ENCODE measurements at regions not wholly inside any gene's neighbourhood (a gene's known extent, or its start where the extent isn't known, plus 50 kb on each side); places are given as distances from the start of the nearest gene placed in this dataset.

DNA sequence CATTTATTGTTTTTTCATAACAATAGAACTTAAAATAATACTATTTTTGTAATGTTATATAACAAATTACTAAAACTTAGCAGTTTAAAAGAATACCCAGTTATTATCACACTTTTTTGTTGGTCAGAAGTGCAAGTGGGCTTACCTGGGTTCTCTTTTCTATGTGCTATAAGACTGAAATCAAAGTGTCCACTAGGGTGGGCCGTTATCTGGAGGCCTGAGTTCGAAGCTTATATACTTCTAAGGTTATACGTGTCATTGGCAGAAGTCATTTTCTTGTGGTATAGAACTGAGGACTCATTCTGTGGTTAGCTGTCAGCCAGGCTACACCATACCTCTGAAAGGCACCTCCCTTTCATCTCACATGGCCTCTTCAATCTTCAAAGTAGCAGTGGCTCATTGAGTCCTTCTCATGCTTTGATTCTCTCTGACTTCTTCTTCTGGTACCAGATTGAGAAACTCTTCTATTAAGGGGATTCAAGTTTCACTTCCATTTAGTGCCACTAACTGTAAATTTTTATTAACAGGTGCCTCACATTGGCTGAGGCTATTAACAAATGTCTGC, 414.3 kb downstream of the AMY1C start:
- WGBS: 76% methylated on average over 3 of the region's 3 CpGs
- no peaks in the 10 kb centered on the region for H3K9me3 ChIP-seq (ENCODE audit: control insufficient read depth in 4 of 4, low read length in 3 of 4)
- H3K4me1 ChIP-seq (ENCODE audit: control insufficient read depth in 4 of 4, insufficient read depth in 4 of 4, low read length in 3 of 4): no peaks in the 10 kb centered on the region
- DNase-seq (ENCODE audit: low spot score): no peak
- H3K9ac ChIP-seq (ENCODE audit: low read depth in 1 of 2, low read length in 2 of 2): no peak overlapping the region
- H3K4me3 ChIP-seq (ENCODE audit: low read depth in 1 of 3, low read length in 3 of 3): no peak overlapping the region
- no peak overlapping the region for H3K27ac ChIP-seq (ENCODE audit: low read depth in 1 of 2, low read length in 2 of 2)
- no peaks in the 10 kb centered on the region for H3K27me3 ChIP-seq (ENCODE audit: control insufficient read depth in 4 of 4, insufficient read depth in 4 of 4, low read length in 3 of 4)
- H3K36me3 ChIP-seq (ENCODE audit: control insufficient read depth in 4 of 4, insufficient read depth in 3 of 4, low read depth in 1 of 4, low read length in 3 of 4): no peaks in the 10 kb centered on the region
- TF ChIP-seq GABPA (IDR thresholded peaks at IDR 0.05 in 1 of 2, conservative IDR thresholded peaks at IDR 0.05 in 1 of 2) (no peak), JUND (IDR thresholded peaks at IDR 0.05) (no peak), FOXA1 (IDR thresholded peaks at IDR 0.05) (no peak), RAD21 (IDR thresholded peaks at IDR 0.05) (no peak), HNF4G (IDR thresholded peaks at IDR 0.05) (no peak)
- TF ChIP-seq, protein P1, sequence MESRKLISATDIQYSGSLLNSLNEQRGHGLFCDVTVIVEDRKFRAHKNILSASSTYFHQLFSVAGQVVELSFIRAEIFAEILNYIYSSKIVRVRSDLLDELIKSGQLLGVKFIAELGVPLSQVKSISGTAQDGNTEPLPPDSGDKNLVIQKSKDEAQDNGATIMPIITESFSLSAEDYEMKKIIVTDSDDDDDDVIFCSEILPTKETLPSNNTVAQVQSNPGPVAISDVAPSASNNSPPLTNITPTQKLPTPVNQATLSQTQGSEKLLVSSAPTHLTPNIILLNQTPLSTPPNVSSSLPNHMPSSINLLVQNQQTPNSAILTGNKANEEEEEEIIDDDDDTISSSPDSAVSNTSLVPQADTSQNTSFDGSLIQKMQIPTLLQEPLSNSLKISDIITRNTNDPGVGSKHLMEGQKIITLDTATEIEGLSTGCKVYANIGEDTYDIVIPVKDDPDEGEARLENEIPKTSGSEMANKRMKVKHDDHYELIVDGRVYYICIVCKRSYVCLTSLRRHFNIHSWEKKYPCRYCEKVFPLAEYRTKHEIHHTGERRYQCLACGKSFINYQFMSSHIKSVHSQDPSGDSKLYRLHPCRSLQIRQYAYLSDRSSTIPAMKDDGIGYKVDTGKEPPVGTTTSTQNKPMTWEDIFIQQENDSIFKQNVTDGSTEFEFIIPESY (IDR thresholded peaks at IDR 0.05): no peak

DNA sequence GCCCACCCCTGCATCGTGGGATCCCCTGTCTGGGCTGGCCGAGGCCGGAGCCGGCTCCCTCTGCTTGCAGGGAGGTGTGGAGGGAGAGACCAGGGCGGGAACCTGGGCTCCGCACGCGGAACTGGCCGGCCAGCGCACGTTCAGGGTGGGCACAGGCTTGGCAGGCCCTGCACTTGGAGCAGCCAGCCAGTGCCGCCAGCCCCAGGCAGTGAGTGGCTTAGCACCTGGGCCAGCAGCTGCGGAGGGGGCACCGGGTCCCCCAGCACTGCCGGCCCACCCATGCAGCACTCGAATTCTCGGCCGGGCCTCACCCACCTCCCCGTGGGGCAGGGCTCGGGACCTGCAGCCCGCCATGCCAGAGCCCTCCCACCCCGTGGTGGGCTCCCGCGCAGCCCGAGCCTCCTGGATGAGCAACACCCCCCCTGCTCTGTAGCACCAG, 422.6 kb downstream of the AMY1C start:
- Histone ChIP-seq H3K9ac (ENCODE audit: low read depth in 1 of 2, low read length in 2 of 2) (no peak overlapping the region), H3K4me3 (ENCODE audit: low read depth in 1 of 3, low read length in 3 of 3) (no peak overlapping the region), H3K36me3 (ENCODE audit: control insufficient read depth in 4 of 4, insufficient read depth in 3 of 4, low read depth in 1 of 4, low read length in 3 of 4) (no peaks in the 10 kb centered on the region), H3K27me3 (ENCODE audit: control insufficient read depth in 4 of 4, insufficient read depth in 4 of 4, low read length in 3 of 4) (no peaks in the 10 kb centered on the region), H3K4me1 (ENCODE audit: control insufficient read depth in 4 of 4, insufficient read depth in 4 of 4, low read length in 3 of 4) (no peaks in the 10 kb centered on the region), H3K27ac (ENCODE audit: low read depth in 1 of 2, low read length in 2 of 2) (no peak overlapping the region), H3K9me3 (ENCODE audit: control insufficient read depth in 4 of 4, low read length in 3 of 4) (peaks cover 0 to 3% (median under 1%) of the 10 kb centered on the region in 4 donors)
- no peak for DNase-seq (ENCODE audit: low spot score)
- no peak for TF ChIP-seq JUND (IDR thresholded peaks at IDR 0.05)
- no peak for TF ChIP-seq GABPA (IDR thresholded peaks at IDR 0.05 in 1 of 2, conservative IDR thresholded peaks at IDR 0.05 in 1 of 2)
- TF ChIP-seq FOXA1 (IDR thresholded peaks at IDR 0.05): no peak
- 90% methylated on average over 25 of the region's 25 CpGs for WGBS

DNA sequence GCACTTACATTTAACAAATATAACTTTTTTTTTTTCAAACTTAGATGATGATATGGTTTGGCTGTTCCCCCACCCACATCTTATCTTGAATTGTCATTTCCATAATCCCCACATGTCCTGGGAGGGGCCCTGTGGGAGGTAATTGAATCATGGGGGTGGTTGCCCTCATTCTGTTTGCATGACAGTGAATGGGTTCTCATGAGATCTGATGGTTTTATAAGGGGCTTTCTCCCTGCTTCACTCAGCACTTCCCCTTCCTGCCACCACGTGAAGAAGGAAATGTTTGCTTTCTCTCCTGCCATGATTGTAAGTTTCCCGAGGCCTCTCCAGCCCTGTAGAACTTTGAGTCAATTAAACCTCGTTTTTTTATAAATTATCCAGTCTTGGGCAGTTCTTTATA, 432.6 kb downstream of the AMY1C start:
- no peaks in the 10 kb centered on the region for H3K9me3 ChIP-seq (ENCODE audit: control insufficient read depth in 4 of 4, low read length in 3 of 4)
- TF ChIP-seq RXRA (IDR thresholded peaks at IDR 0.05) (no peak), RAD21 (IDR thresholded peaks at IDR 0.05) (no peak), YY1 (IDR thresholded peaks at IDR 0.05) (no peak), HNF4A (conservative IDR thresholded peaks at IDR 0.05) (no peak), SP1 (IDR thresholded peaks at IDR 0.05) (no peak), GABPA (IDR thresholded peaks at IDR 0.05 in 1 of 2, conservative IDR thresholded peaks at IDR 0.05 in 1 of 2) (no peak), NR2F2 (IDR thresholded peaks at IDR 0.05) (no peak), FOXA1 (IDR thresholded peaks at IDR 0.05) (no peak)
- TF ChIP-seq, protein P2, sequence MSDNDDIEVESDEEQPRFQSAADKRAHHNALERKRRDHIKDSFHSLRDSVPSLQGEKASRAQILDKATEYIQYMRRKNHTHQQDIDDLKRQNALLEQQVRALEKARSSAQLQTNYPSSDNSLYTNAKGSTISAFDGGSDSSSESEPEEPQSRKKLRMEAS (IDR thresholded peaks at IDR 0.05): no peak
- TF ChIP-seq, protein P1 (IDR thresholded peaks at IDR 0.05): no peak
- TF ChIP-seq, protein P3, sequence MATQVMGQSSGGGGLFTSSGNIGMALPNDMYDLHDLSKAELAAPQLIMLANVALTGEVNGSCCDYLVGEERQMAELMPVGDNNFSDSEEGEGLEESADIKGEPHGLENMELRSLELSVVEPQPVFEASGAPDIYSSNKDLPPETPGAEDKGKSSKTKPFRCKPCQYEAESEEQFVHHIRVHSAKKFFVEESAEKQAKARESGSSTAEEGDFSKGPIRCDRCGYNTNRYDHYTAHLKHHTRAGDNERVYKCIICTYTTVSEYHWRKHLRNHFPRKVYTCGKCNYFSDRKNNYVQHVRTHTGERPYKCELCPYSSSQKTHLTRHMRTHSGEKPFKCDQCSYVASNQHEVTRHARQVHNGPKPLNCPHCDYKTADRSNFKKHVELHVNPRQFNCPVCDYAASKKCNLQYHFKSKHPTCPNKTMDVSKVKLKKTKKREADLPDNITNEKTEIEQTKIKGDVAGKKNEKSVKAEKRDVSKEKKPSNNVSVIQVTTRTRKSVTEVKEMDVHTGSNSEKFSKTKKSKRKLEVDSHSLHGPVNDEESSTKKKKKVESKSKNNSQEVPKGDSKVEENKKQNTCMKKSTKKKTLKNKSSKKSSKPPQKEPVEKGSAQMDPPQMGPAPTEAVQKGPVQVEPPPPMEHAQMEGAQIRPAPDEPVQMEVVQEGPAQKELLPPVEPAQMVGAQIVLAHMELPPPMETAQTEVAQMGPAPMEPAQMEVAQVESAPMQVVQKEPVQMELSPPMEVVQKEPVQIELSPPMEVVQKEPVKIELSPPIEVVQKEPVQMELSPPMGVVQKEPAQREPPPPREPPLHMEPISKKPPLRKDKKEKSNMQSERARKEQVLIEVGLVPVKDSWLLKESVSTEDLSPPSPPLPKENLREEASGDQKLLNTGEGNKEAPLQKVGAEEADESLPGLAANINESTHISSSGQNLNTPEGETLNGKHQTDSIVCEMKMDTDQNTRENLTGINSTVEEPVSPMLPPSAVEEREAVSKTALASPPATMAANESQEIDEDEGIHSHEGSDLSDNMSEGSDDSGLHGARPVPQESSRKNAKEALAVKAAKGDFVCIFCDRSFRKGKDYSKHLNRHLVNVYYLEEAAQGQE (IDR thresholded peaks at IDR 0.05): no peak
- TF ChIP-seq, protein P4, sequence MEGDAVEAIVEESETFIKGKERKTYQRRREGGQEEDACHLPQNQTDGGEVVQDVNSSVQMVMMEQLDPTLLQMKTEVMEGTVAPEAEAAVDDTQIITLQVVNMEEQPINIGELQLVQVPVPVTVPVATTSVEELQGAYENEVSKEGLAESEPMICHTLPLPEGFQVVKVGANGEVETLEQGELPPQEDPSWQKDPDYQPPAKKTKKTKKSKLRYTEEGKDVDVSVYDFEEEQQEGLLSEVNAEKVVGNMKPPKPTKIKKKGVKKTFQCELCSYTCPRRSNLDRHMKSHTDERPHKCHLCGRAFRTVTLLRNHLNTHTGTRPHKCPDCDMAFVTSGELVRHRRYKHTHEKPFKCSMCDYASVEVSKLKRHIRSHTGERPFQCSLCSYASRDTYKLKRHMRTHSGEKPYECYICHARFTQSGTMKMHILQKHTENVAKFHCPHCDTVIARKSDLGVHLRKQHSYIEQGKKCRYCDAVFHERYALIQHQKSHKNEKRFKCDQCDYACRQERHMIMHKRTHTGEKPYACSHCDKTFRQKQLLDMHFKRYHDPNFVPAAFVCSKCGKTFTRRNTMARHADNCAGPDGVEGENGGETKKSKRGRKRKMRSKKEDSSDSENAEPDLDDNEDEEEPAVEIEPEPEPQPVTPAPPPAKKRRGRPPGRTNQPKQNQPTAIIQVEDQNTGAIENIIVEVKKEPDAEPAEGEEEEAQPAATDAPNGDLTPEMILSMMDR (IDR thresholded peaks at IDR 0.05; ENCODE audit: low read depth, low read length, missing input control): no peak
- H3K4me3 ChIP-seq (ENCODE audit: low read depth in 1 of 3, low read length in 3 of 3): no peak overlapping the region
- WGBS: 16% methylated on average over 3 of the region's 3 CpGs
- peaks cover 0 to 4% (median 0%) of the 10 kb centered on the region in 4 donors for H3K27me3 ChIP-seq (ENCODE audit: control insufficient read depth in 4 of 4, insufficient read depth in 4 of 4, low read length in 3 of 4)
- H3K9ac ChIP-seq (ENCODE audit: low read depth in 1 of 2, low read length in 2 of 2): no peak overlapping the region
- H3K4me1 ChIP-seq (ENCODE audit: control insufficient read depth in 4 of 4, insufficient read depth in 4 of 4, low read length in 3 of 4): no peaks in the 10 kb centered on the region
- no peak overlapping the region for H3K27ac ChIP-seq (ENCODE audit: low read depth in 1 of 2, low read length in 2 of 2)
- no peaks in the 10 kb centered on the region for H3K36me3 ChIP-seq (ENCODE audit: control insufficient read depth in 4 of 4, insufficient read depth in 3 of 4, low read depth in 1 of 4, low read length in 3 of 4)
- DNase-seq (ENCODE audit: low spot score): no peak

All from liver (tissue), 8 donors.